HepG2 (cell line): ENCODE measurements at regions not wholly inside any gene's neighbourhood (a gene's known extent, or its start where the extent isn't known, plus 50 kb on each side); places are given as distances from the start of the nearest gene placed in this dataset.

ENCODE experiments used
- ERF ChIP-seq: IDR thresholded peaks from 2 replicates; pipeline ENCODE4 v1.6.1; 2018; ENCODE audit warnings: missing biosample characterization, missing genetic modification reagents
- GFI1 ChIP-seq: sonication (generic); formaldehyde crosslinking; IDR thresholded peaks from 2 replicates; pipeline ENCODE4 v1.5.0; 2020; ENCODE audit warnings: missing genetic modification reagents, mild to moderate bottlenecking, borderline replicate concordance
- IRF2 ChIP-seq: IDR thresholded peaks from 2 replicates; pipeline ENCODE4 v1.6.1; 2018; ENCODE audit warnings: missing genetic modification reagents, missing compliant biosample characterization
- MAFF ChIP-seq: IDR thresholded peaks from 2 replicates; pipeline ENCODE4 v1.6.1; 2011; ENCODE audit warnings: low read depth, low read length, improper control_type of control experiment
- SIN3A ChIP-seq: IDR thresholded peaks from 2 replicates; pipeline ENCODE4 v1.6.1; 2011; ENCODE audit warnings: low read depth, mild to moderate bottlenecking, control low read depth, low read length, borderline replicate concordance
- XRCC5 ChIP-seq: fragments of 200-400 bp; formaldehyde crosslinking; optimal IDR thresholded peaks from 2 replicates; pipeline ENCODE3; 2017; ENCODE audit warnings: mild to moderate bottlenecking, low read length
- ZBTB7A ChIP-seq: sonication (generic); formaldehyde crosslinking; IDR thresholded peaks from 2 replicates; pipeline ENCODE4 v1.8.0; 2022; ENCODE audit warnings: mild to moderate bottlenecking, missing genetic modification reagents
- ZNF282 ChIP-seq: fragments of 450-650 bp; IDR thresholded peaks from 2 replicates; pipeline ENCODE4 v1.6.1; 2018; ENCODE audit not compliant: partially characterized antibody
- ZNF678 ChIP-seq: sonication (generic); formaldehyde crosslinking; IDR thresholded peaks from 2 replicates; pipeline ENCODE4 v1.4.0; 2020; ENCODE audit warnings: mild to moderate bottlenecking, missing genetic modification reagents
- TF ChIP-seq, protein P1 (sequence below): sonication (generic); formaldehyde crosslinking; IDR thresholded peaks from 2 replicates; pipeline ENCODE4 v1.8.0; 2022; ENCODE audit warnings: low read depth, missing genetic modification reagents
- TF ChIP-seq, protein P2 (sequence below): sonication (generic); formaldehyde crosslinking; IDR thresholded peaks from 2 replicates; pipeline ENCODE4 v1.4.0; 2020; ENCODE audit warnings: missing genetic modification reagents
- TF ChIP-seq, protein P3 (sequence below): sonication (generic); formaldehyde crosslinking; IDR thresholded peaks from 2 replicates; pipeline ENCODE4 v1.5.0; 2020; ENCODE audit warnings: mild to moderate bottlenecking, missing genetic modification reagents, moderate library complexity

DNA sequence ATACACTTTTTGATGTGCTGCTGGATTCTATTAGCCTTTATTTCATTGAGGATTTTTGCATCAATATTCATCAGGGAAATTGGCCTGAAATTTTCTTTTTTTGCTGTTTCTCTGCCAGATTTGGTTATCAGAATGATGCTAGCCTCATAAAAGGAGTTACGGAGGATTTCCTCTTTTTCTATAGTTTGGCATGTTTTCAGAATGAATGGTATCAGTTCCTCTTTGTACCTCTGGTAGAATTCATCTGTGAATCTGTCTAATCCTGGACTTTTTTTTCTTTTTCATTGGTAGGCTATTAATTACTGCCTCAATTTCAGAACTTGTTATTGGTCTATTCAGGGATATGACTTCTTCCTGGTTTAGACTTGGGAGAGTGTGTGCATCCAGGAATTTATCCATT is 70.6 kb upstream of the RBMY1B start:
- TF ChIP-seq ZNF282 (no peak), ZNF678 (CRISPR knock-in tag) (no peak), ERF (no peak), SIN3A (no peak), ZBTB7A (no peak), MAFF (no peak), GFI1 (CRISPR knock-in tag) (no peak), XRCC5 (no peak), IRF2 (CRISPR knock-in tag) (no peak)
- TF ChIP-seq, protein P1, sequence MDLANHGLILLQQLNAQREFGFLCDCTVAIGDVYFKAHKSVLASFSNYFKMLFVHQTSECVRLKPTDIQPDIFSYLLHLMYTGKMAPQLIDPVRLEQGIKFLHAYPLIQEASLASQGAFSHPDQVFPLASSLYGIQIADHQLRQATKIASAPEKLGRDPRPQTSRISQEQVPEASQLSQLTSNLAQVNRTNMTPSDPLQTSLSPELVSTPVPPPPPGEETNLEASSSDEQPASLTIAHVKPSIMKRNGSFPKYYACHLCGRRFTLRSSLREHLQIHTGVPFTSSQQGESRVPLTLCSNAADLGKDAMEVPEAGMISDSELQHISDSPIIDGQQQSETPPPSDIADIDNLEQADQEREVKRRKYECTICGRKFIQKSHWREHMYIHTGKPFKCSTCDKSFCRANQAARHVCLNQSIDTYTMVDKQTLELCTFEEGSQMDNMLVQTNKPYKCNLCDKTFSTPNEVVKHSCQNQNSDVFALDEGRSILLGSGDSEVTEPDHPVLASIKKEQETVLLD (CRISPR knock-in tag): no peak
- TF ChIP-seq, protein P2, sequence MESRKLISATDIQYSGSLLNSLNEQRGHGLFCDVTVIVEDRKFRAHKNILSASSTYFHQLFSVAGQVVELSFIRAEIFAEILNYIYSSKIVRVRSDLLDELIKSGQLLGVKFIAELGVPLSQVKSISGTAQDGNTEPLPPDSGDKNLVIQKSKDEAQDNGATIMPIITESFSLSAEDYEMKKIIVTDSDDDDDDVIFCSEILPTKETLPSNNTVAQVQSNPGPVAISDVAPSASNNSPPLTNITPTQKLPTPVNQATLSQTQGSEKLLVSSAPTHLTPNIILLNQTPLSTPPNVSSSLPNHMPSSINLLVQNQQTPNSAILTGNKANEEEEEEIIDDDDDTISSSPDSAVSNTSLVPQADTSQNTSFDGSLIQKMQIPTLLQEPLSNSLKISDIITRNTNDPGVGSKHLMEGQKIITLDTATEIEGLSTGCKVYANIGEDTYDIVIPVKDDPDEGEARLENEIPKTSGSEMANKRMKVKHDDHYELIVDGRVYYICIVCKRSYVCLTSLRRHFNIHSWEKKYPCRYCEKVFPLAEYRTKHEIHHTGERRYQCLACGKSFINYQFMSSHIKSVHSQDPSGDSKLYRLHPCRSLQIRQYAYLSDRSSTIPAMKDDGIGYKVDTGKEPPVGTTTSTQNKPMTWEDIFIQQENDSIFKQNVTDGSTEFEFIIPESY: no peak
- TF ChIP-seq, protein P3, sequence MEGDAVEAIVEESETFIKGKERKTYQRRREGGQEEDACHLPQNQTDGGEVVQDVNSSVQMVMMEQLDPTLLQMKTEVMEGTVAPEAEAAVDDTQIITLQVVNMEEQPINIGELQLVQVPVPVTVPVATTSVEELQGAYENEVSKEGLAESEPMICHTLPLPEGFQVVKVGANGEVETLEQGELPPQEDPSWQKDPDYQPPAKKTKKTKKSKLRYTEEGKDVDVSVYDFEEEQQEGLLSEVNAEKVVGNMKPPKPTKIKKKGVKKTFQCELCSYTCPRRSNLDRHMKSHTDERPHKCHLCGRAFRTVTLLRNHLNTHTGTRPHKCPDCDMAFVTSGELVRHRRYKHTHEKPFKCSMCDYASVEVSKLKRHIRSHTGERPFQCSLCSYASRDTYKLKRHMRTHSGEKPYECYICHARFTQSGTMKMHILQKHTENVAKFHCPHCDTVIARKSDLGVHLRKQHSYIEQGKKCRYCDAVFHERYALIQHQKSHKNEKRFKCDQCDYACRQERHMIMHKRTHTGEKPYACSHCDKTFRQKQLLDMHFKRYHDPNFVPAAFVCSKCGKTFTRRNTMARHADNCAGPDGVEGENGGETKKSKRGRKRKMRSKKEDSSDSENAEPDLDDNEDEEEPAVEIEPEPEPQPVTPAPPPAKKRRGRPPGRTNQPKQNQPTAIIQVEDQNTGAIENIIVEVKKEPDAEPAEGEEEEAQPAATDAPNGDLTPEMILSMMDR (CRISPR knock-in tag): no peak
